ENCODE measurements at regions not wholly inside any gene's neighbourhood (a gene's known extent, or its start where the extent isn't known, plus 50 kb on each side); places are given as distances from the start of the nearest gene placed in this dataset.

GRCh38 chr17:77453613-77454241 is 313.0 kb downstream of the SEC14L1 start:
- DNase-seq (ENCODE audit: low read depth, low spot score) = no peak
- POLR2A ChIA-PET = interaction anchor here (0.6 kb wide), 1 partner anchor 1246 kb away, joined by 3 read pairs; no protein-coding TSS in a partner anchor

GRCh38 chr17:77454242-77455095 is 313.7 kb downstream of the SEC14L1 start:
- TF ChIP-seq CTCF (IDR thresholded peaks at IDR 0.05; ENCODE audit: insufficient read depth, low read length, missing control alignments) = no peak
- DNase-seq (ENCODE audit: low read depth, low spot score) = no peak
- CTCF ChIA-PET = interaction anchor here (2.1 kb wide), 1 partner anchor 123 kb away, joined by 6 read pairs; no protein-coding TSS in a partner anchor
- H3K4me3 ChIP-seq (ENCODE audit: low read depth, low read length) = no peak overlapping the region
- POLR2A ChIA-PET = interaction anchor here (0.6 kb wide), 2 partner anchors 720 to 1247 kb away, joined by 3 read pairs; no protein-coding TSS in a partner anchor

More at GRCh38 chr17:77453613-77454241, 313.0 kb downstream of the SEC14L1 start:
- no peak for TF ChIP-seq CTCF (IDR thresholded peaks at IDR 0.05; ENCODE audit: insufficient read depth, low read length, missing control alignments)
- H3K4me3 ChIP-seq (ENCODE audit: low read depth, low read length) = no peak overlapping the region
- CTCF ChIA-PET = interaction anchor here (0.6 to 2.6 kb wide), 3 partner anchors 23 to 122 kb away, joined by 3 to 13 read pairs (median 6); no protein-coding TSS in a partner anchor

- no peak for DNase-seq (ENCODE audit: low read depth, low spot score)
- TF ChIP-seq CTCF (IDR thresholded peaks at IDR 0.05; ENCODE audit: insufficient read depth, low read length, missing control alignments) = no peak
- ChIA-PET POLR2A (interaction anchor here (0.6 kb wide), 1 partner anchor 721 kb away, joined by 3 read pairs; no protein-coding TSS in a partner anchor), CTCF (no interaction called here)
- H3K4me3 ChIP-seq (ENCODE audit: low read depth, low read length) = no peak overlapping the region
Observed at GRCh38 chr17:77455111-77455890, 314.5 kb downstream of the SEC14L1 start.

DNA sequence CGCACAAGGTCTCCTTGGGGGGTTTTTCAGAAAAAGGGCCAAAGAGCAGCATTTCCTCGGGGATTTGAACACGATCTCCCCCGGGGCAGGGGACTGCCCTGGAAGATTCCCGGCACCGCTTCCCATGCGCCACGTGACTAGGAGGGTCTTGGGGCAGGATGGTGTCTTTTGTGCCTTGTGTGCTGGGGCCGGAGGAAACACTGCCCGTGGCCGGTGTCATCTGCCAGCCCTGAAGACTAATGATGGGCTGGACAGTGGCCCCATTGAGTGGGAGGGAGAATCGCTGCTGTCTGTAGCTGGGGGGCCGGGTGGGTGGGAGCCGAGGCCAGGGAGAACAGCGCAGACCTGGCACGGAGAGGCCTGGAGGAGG is 315.1 kb downstream of the SEC14L1 start:
- DNase-seq (ENCODE audit: low read depth, low spot score) = no peak
- H3K4me3 ChIP-seq (ENCODE audit: low read depth, low read length) = no peak overlapping the region
- no peak for TF ChIP-seq CTCF (IDR thresholded peaks at IDR 0.05; ENCODE audit: insufficient read depth, low read length, missing control alignments)
- POLR2A ChIA-PET = no interaction called here
- CTCF ChIA-PET = no interaction called here

DNA sequence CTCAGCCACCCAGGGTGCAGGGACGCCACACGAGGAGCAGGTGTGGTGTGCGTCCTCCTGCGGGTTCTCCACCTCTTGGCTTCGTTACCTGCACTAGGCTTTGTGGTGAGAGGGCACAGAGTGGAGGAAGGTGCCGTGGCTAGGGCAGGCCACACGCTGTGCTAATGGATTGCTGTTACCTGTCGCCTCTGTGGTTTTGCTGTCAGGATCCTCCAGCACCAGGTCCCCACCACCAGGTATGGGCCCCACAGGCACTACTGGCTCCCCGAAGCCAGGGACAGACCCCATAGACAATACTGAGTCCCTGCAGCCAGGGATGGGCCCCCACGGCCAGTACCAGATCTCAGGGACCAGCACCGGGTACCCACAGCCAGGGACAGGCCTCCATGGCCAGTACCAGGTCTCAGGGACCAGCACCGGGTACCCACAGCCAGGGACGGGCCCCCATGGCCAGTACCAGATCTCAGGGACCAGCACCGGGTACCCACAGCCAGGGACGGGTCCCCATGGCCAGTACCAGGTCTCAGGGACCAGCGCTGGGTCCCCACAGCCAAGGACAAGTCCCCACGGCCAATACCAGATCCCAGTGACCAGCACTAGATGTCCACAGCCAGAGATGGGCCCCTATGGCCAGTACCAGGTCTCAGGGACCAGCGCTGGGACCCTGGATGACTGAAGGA is 315.6 kb downstream of the SEC14L1 start:
- POLR2A ChIA-PET = no interaction called here

More for the DNA sequence above, 315.6 kb downstream of the SEC14L1 start:
- DNase-seq (ENCODE audit: low read depth, low spot score) = no peak
- H3K4me3 ChIP-seq (ENCODE audit: low read depth, low read length) = no peak overlapping the region
- no peak for TF ChIP-seq CTCF (IDR thresholded peaks at IDR 0.05; ENCODE audit: insufficient read depth, low read length, missing control alignments)
- CTCF ChIA-PET = no interaction called here

Data from AG04449 (cell line).